NCI-H345 treated with DMSO at 0.1 percent for 48 hours (cell line): ENCODE measurements at regions not wholly inside any gene's neighbourhood (a gene's known extent, or its start where the extent isn't known, plus 50 kb on each side); places are given as distances from the start of the nearest gene placed in this dataset.

ENCODE experiments used
- DNase-seq: peaks from one replicate; lab custom pipeline; 2025; ENCODE audit not compliant: unreplicated experiment; lab: John Stamatoyannopoulos, UW

GRCh38 chr12:93287149-93287548, 90.6 kb upstream of the NUDT4 start:
- DNase-seq = no peak

- no peak for DNase-seq
These were observed 89.1 kb upstream of the NUDT4 start for GRCh38 chr12:93288626-93289025.

DNA sequence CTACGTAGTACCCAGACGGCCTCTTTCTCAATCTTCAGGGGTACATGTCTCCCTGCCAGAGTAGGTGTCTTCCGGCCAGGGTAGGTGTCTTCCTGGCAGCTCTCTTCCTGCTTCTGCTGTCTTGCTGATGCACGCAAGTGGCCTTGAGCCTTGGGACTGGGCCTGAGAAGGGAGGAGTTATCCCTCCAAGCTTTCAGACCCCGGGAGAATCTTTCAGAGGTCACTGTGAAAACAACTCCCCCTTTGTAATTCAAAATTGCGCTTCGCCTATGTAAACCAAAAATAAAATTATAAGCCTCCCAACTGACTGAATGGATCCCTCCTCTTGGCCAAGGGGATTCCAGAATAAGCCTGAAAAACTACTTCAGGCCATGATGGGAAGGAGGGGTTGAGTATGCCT, 87.3 kb upstream of the NUDT4 start:
- DNase-seq = no peak

DNA sequence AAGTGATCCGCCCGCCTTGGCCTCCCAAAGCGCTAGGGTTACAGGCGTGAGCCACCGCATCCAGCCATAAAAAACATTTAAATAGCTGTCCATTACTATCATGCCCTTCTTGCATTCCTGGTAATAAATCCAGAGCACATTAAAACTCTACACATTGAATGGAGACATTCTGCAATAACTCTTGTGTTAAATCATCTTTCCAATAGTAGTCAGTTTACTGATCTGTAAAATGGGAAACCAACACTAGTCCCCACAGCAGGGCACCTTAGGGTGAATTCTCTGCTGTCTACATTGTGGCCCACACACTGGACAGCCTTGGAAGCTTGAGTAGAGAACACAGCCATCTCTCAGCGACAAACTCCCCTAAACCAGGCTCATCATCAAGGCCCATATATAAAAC, 85.5 kb upstream of the NUDT4 start:
- DNase-seq = no peak

GRCh38 chr12:93292731-93293566, 84.8 kb upstream of the NUDT4 start:
- no peak for DNase-seq

DNA sequence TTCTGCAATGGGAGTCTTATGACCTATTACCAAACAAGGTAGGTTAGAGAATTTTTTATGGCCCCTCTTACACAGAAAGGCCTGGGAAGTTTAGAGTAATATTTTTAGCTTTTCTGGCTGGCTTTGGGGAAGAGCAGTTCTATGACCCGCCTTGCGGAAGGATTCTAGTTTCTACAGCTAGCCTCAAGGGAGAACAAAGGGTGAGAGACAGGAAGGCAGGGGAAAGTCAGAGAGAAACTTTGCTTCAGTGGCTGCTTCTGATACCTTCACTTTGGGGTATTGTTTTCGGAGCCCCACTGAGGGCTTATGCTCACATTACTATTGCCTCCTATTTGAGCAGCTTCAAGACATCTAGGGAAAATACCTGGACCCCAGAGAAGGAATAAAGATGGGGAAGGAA, 80.7 kb upstream of the NUDT4 start:
- DNase-seq = no peak

- no peak for DNase-seq
These were observed 80.2 kb upstream of the NUDT4 start for GRCh38 chr12:93297536-93297935.

DNA sequence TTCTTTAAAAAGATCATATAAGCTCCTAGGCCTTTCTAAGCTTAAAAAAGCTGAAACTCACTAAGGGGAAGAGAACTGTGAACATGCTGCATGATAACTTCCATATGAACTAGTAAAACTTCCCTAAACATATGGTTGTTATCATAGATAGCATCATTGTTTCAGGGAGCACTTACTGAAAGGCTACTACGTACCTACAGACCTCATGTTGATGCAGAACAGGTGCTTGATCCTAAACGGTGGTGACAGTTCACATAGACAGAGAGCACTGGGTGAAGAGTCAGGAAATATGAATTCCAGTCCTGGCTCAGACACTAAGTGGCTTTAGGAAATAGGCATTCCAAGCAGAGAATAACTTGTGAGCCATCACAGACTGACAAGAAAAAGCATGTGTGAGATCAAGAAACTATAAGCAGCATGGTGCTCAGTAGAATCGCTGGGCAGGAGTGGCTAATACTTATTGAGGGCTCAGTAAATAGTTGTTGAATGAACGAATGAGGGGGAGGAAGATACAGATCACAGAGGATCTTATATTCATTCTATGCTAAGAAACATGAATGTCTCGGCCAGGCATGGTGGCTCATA, 78.4 kb upstream of the NUDT4 start:
- no peak for DNase-seq

GRCh38 chr12:93300611-93301021, 77.1 kb upstream of the NUDT4 start:
- no peak for DNase-seq

DNA sequence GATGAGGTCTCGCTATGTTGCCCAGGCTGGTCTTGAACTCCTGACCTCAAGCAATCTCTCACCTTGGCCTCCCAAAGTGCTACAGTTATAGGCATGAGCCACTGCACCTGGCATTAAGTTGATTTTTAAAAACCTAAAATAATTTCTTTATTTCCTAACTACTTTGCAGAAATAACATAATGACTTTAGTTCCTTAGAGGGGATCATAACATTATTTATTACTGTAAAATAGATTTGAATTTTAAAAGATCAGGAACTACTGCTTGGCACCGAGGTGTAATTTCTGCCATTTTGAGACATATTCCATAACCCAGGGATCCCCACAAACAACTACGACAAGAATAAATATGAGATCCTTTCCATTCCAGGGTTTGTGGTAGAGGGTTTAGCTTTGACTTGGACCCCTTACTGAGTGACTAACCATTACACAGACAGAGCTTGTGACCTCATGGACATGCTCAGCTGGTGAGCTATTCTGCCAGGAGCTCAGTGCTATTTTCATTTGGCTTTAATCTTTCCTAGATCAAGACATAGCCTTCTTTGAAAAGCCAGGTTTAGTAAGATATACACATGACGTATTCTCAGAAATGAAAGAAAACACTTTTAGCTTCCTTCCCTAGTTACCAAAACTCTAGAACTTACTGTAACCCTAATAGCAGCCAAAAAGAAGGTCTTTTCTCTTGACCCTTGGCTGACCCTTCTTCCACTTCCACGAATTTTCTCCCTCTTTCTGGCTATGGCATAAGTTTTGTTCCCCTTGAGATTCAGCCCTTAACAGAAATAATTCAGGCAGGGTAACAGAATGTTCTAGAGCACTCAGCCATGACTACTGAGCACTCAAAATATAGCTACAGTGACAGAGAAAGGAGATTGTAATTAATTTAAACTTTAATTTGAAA, 75.1 kb upstream of the NUDT4 start:
- no peak for DNase-seq

GRCh38 chr12:93306636-93307035, 71.1 kb upstream of the NUDT4 start:
- DNase-seq = no peak

DNA sequence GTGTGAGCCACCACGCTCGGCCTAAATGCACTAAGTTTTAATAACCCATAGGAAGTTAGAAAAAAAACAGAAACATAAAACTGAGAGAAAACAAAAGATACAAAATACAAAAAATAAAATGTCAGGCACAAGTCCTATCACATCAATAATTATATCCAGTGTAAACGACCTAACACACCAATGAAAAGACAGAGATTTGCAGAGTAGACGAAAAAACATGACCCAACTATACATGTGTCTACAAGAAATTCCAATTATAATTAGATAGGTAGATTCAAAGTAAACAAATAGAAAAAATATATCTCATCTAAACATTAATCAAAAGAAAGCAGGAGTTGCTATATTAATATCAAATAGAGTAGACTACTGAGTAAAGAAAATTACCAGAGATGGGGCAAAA, 69.4 kb upstream of the NUDT4 start:
- no peak for DNase-seq

GRCh38 chr12:93311827-93312226, 65.9 kb upstream of the NUDT4 start:
- no peak for DNase-seq

DNA sequence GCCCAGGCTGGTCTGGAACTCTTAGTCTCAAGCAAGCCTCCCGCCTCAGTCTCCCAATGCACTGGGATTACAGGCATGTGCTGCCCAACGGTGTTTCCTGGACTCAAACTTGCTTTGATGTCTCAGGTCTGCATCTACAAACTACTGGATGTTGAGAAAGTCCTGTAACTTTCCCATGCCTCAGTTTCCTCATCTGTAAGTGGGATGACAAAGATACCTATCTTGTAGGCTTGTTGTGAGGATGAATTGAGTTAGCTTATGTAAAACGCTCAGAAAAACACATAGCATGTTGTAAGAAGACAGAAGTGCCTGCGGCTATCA, 63.6 kb upstream of the NUDT4 start:
- no peak for DNase-seq

DNA sequence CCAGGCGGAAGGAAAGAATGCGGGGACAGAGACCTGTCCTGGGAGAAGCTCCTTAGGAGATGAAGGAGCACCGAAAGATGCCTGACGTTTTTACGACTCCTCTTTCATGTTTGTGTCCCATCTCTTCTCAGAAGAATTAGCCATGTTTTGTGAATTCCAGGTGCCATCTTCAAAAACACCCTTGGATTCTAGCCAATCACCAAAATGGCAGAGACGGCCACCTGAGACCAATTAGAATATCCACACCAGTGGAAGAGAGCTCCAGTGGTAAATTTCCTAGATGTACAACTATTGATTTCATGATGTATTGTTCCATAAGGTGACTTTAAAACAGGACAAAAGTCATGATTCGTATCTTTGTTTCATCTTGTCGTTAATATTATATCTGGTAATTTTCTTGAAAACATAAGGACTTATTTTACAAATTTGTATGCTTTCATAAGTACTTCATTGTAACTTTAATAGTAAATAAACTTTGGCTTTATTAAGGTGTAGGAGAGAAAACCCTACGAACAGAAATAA, 62.3 kb upstream of the NUDT4 start:
- no peak for DNase-seq

DNA sequence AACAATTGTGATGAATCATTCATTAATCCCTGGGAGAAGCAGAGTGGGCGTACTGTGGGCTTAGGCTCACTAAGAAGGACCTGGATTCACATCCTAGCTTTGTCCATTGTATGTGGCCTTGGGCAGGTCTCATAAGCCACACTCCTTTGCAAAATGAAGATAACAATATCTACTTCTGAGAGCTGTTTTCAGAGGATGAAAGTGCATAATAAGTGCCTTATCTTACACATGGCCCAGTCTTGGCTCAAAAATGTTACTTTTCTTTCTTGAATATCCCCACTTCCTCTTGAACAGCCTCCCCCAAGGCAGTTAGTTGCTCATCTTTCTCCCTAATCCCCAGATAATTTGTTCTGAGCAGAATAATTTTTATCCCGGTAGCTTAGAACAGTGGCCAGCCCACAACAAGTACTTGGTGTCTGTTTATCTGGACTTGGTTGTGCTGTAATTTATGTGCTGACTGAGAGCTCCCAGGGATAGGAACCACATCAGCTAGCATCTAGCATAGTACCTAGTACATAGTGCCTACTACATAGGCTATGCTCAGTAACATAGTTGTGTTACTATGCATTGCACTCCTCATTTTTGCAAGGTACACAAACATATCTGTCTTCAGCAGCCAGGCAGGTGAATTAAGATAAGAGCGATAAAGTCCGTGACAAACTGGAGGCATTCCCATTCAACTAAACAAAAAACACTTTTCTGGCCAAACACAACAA, 61.7 kb upstream of the NUDT4 start:
- DNase-seq = no peak

DNA sequence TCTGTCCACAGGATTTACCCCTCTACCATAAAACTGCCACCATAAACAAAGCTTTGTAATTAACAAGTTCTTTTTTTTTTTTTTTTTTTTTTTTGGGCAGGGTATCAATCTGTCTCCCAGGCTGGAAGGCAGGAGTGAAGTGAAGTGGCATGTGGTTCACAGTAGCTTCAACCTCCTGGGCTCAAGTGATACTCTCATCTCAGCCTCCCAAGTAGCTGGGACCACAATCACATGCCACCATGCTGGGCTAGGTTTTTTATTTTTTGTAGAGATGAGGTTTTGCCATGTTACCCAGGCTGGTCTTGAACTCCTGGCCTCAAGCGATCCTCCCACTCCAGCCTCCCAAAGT, 61.1 kb upstream of the NUDT4 start:
- DNase-seq = no peak

GRCh38 chr12:93317227-93317626, 60.5 kb upstream of the NUDT4 start:
- DNase-seq = no peak

GRCh38 chr12:93318720-93319522, 58.8 kb upstream of the NUDT4 start:
- DNase-seq = no peak

- no peak for DNase-seq
These were observed 58.1 kb upstream of the NUDT4 start for GRCh38 chr12:93319523-93320050.
